ENCODE measurements at regions not wholly inside any gene's neighbourhood (a gene's known extent, or its start where the extent isn't known, plus 50 kb on each side); places are given as distances from the start of the nearest gene placed in this dataset.

DNA sequence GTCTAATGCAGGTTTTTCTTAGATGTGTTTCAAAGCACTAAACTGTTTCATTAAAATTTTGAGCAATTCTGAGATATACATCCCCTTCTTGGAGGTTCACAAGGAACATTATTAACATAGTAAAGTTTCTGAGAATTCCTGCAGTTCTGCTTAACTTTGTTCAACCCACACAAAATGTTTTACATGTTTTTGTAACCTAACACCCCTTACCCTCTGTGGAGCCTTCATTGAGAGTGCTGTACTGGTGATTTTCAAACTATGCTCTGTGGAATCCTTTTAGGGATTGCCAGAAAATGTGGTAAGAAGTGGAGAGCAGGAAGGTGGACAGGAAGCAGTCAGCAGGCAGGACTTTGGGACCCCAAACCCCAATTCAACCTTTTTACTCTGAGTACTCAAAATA is 53.6 kb upstream of the ABCB5 start:
- peak overlapping the region; percentile 14; the same call in 1 of the 2 replicates for H3K4me2 ChIP-seq (ENCODE audit: low read length)
- no peaks in the 10 kb centered on the region for H3K9me2 ChIP-seq (replicated peaks; ENCODE audit: low read length)
- H3K27me3 ChIP-seq (ENCODE audit: low read length): no peaks in the 10 kb centered on the region
- CTCF ChIA-PET: no interaction called here
- H2AFZ ChIP-seq (ENCODE audit: low read length): no peak overlapping the region
- intact Hi-C loops (cut with micrococcal nuclease): no loop called here
- peak overlapping the region; percentile 98 for H3K27ac ChIP-seq (ENCODE audit: low read length)
- no TSS peak for BruUV-seq (replicated peaks)
- TF ChIP-seq EZH2phosphoT487 (IDR thresholded peaks at IDR 0.05; ENCODE audit: borderline replicate concordance, low read length) (no peak), EZH2 (IDR thresholded peaks at IDR 0.05; ENCODE audit: low read length, unreplicated experiment) (no peak)
- TF ChIP-seq, protein P1, sequence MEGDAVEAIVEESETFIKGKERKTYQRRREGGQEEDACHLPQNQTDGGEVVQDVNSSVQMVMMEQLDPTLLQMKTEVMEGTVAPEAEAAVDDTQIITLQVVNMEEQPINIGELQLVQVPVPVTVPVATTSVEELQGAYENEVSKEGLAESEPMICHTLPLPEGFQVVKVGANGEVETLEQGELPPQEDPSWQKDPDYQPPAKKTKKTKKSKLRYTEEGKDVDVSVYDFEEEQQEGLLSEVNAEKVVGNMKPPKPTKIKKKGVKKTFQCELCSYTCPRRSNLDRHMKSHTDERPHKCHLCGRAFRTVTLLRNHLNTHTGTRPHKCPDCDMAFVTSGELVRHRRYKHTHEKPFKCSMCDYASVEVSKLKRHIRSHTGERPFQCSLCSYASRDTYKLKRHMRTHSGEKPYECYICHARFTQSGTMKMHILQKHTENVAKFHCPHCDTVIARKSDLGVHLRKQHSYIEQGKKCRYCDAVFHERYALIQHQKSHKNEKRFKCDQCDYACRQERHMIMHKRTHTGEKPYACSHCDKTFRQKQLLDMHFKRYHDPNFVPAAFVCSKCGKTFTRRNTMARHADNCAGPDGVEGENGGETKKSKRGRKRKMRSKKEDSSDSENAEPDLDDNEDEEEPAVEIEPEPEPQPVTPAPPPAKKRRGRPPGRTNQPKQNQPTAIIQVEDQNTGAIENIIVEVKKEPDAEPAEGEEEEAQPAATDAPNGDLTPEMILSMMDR (conservative IDR thresholded peaks at IDR 0.05; ENCODE audit: low read depth, low read length): no peak
- H3K4me1 ChIP-seq (ENCODE audit: insufficient read depth, low read length): peaks cover 29% of the 10 kb centered on the region
- H4K20me1 ChIP-seq (ENCODE audit: low read length): no peaks in the 10 kb centered on the region
- no peaks in the 10 kb centered on the region for H3K9me3 ChIP-seq (ENCODE audit: low read length)
- H3F3A ChIP-seq (ENCODE audit: low read length, unreplicated experiment): no peaks in the 10 kb centered on the region
- no peak overlapping the region for H3K4me3 ChIP-seq (ENCODE audit: low read length)
- ATAC-seq (peak; percentile 59), DNase-seq (peak; percentile 26)
- H3K9ac ChIP-seq (ENCODE audit: low read length): peak overlapping the region; percentile 78
- no peaks in the 10 kb centered on the region for H3K36me3 ChIP-seq (ENCODE audit: low read depth, low read length)
- H3K79me2 ChIP-seq (ENCODE audit: low read length): no peaks in the 10 kb centered on the region
- POLR2A ChIA-PET (ENCODE audit: unreplicated experiment): no interaction called here

DNA sequence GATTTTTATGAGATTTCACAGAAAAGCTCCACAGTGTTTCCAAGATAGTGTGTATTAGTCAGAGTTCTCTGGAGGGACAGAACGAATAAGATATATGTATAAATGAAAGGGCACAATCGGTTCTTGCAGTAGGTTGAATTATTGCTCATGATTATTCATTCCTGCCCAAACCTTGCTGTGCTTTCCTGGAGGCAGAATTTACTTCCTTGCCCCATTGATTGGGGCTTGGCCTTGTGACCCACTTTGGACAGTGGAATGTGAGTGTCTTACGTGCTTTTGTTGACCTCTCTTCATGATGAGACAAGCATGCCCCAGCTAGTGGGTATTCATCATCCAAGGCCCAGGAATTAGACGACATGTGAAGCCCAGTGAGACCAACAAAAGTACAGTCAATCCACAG is 53.0 kb upstream of the ABCB5 start:
- H3K9me3 ChIP-seq (ENCODE audit: low read length): no peaks in the 10 kb centered on the region
- peaks cover 29% of the 10 kb centered on the region for H3K4me1 ChIP-seq (ENCODE audit: insufficient read depth, low read length)
- H3K36me3 ChIP-seq (ENCODE audit: low read depth, low read length): no peaks in the 10 kb centered on the region
- H3K4me3 ChIP-seq (ENCODE audit: low read length): no peak overlapping the region
- H2AFZ ChIP-seq (ENCODE audit: low read length): peak overlapping the region; percentile 14; the same call in 1 of the 2 replicates
- no peaks in the 10 kb centered on the region for H3K27me3 ChIP-seq (ENCODE audit: low read length)
- ChIA-PET CTCF (no interaction called here), POLR2A (ENCODE audit: unreplicated experiment) (no interaction called here)
- H3K9me2 ChIP-seq (replicated peaks; ENCODE audit: low read length): no peaks in the 10 kb centered on the region
- no TSS peak for BruUV-seq (replicated peaks)
- DNase-seq (peak; percentile 67), ATAC-seq (peak; percentile 74)
- peak overlapping the region; percentile 98 for H3K27ac ChIP-seq (ENCODE audit: low read length)
- no peaks in the 10 kb centered on the region for H3F3A ChIP-seq (ENCODE audit: low read length, unreplicated experiment)
- no peaks in the 10 kb centered on the region for H3K79me2 ChIP-seq (ENCODE audit: low read length)
- H3K9ac ChIP-seq (ENCODE audit: low read length): peak overlapping the region; percentile 78
- TF ChIP-seq EZH2phosphoT487 (IDR thresholded peaks at IDR 0.05; ENCODE audit: borderline replicate concordance, low read length): no peak
- no peak for TF ChIP-seq EZH2 (IDR thresholded peaks at IDR 0.05; ENCODE audit: low read length, unreplicated experiment)
- TF ChIP-seq, protein P1 (conservative IDR thresholded peaks at IDR 0.05; ENCODE audit: low read depth, low read length): no peak
- intact Hi-C loops (cut with micrococcal nuclease): no loop called here
- H4K20me1 ChIP-seq (ENCODE audit: low read length): no peaks in the 10 kb centered on the region
- peak overlapping the region; percentile 40; the same call in 1 of the 2 replicates for H3K4me2 ChIP-seq (ENCODE audit: low read length)
